Karpas-422 (cell line): ENCODE measurements at regions not wholly inside any gene's neighbourhood (a gene's known extent, or its start where the extent isn't known, plus 50 kb on each side); places are given as distances from the start of the nearest gene placed in this dataset.

Source experiments
- DNase-seq: peaks from one replicate; pipeline ENCODE4 v3.0.0-alpha.2; 2015
- H2AFZ ChIP-seq: fragments of 200-600 bp; sonication (generic); 2 replicates; pipeline ENCODE4 v1.6.1; 2014; ENCODE audit warnings: antibody characterized with exemption, low read length, mixed read lengths
- H3K27ac ChIP-seq: fragments of 200-600 bp; sonication (generic); 2 replicates; pipeline ENCODE4 v1.5.1; 2014; ENCODE audit warnings: mild to moderate bottlenecking, low read length, moderate library complexity
- H3K27me3 ChIP-seq: fragments of 200-600 bp; sonication (generic); 2 replicates; pipeline ENCODE4 v1.6.1; 2014; ENCODE audit warnings: low read length, mixed read lengths
- H3K36me3 ChIP-seq: fragments of 200-600 bp; sonication (generic); 2 replicates; pipeline ENCODE4 v1.6.1; 2014; ENCODE audit warnings: low read length, mixed read lengths; ENCODE audit not compliant: insufficient read depth
- H3K4me1 ChIP-seq: fragments of 200-600 bp; sonication (generic); 2 replicates; pipeline ENCODE4 v1.6.1; 2014; ENCODE audit warnings: mild to moderate bottlenecking, low read length, mixed read lengths
- H3K4me2 ChIP-seq: fragments of 200-600 bp; sonication (generic); 2 replicates; pipeline ENCODE4 v1.6.1; 2014; ENCODE audit warnings: low read length, low read depth, mild to moderate bottlenecking; ENCODE audit not compliant: poor library complexity, severe bottlenecking
- H3K4me3 ChIP-seq: fragments of 200-600 bp; sonication (generic); 2 replicates; pipeline ENCODE4 v1.5.1; 2014; ENCODE audit warnings: mild to moderate bottlenecking, antibody characterized with exemption, low read length, mixed read lengths
- H3K79me2 ChIP-seq: fragments of 200-600 bp; sonication (generic); 2 replicates; pipeline ENCODE4 v1.6.1; 2014; ENCODE audit warnings: mild to moderate bottlenecking, low read length, mixed read lengths
- H3K9ac ChIP-seq: fragments of 200-600 bp; sonication (generic); 2 replicates; pipeline ENCODE4 v1.6.0; 2014; ENCODE audit warnings: low read length
- H3K9me2 ChIP-seq: fragments of 200-600 bp; sonication (generic), shearing (Covaris generic); replicated peaks from 2 replicates; pipeline ENCODE4 v1.6.0; 2014; ENCODE audit warnings: mild to moderate bottlenecking, low read length, moderate library complexity; ENCODE audit not compliant: insufficient read depth
- H3K9me3 ChIP-seq: fragments of 300-700, 200-600 bp; sonication (generic); 2 replicates; pipeline ENCODE4 v1.6.1; 2014; ENCODE audit warnings: low read length, mixed read lengths
- H4K20me1 ChIP-seq: fragments of 200-600 bp; sonication (generic); 2 replicates; pipeline ENCODE4 v1.6.1; 2014; ENCODE audit warnings: mild to moderate bottlenecking, antibody characterized with exemption, low read length, low read depth; ENCODE audit not compliant: insufficient read depth

DNA sequence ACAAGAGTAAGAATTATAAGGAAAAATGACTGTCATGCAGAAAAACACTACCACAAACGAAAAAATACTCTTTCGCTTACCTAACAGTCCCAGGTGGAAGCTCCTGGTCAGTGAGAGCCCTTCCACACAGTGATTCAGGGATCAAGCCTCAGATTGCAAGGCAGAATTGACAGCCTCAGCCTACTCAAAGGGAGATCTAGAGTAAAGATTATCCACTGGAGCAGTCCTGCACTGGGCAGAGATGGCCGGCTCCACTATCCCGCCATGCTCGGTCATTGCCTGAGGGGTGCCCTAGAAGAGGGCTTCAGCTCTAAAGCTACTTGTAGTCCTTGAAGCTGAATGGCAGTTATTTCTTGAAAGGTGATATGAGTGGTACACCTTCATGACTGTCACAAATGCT is 174.7 kb downstream of the TTC8 start:
- Histone ChIP-seq H3K79me2 (no peaks in the 10 kb centered on the region), H3K9me2 (no peaks in the 10 kb centered on the region), H3K27me3 (0 out of 2 replicates have a peak, but pooled peaks cover 2% of the 10 kb centered on the region), H4K20me1 (no peaks in the 10 kb centered on the region), H3K9me3 (no peaks in the 10 kb centered on the region), H3K4me3 (no peak overlapping the region), H3K9ac (no peak overlapping the region), H3K4me1 (no peaks in the 10 kb centered on the region), H2AFZ (no peak overlapping the region), H3K27ac (no peak overlapping the region), H3K36me3 (no peaks in the 10 kb centered on the region), H3K4me2 (no peak overlapping the region)
- no peak for DNase-seq

DNA sequence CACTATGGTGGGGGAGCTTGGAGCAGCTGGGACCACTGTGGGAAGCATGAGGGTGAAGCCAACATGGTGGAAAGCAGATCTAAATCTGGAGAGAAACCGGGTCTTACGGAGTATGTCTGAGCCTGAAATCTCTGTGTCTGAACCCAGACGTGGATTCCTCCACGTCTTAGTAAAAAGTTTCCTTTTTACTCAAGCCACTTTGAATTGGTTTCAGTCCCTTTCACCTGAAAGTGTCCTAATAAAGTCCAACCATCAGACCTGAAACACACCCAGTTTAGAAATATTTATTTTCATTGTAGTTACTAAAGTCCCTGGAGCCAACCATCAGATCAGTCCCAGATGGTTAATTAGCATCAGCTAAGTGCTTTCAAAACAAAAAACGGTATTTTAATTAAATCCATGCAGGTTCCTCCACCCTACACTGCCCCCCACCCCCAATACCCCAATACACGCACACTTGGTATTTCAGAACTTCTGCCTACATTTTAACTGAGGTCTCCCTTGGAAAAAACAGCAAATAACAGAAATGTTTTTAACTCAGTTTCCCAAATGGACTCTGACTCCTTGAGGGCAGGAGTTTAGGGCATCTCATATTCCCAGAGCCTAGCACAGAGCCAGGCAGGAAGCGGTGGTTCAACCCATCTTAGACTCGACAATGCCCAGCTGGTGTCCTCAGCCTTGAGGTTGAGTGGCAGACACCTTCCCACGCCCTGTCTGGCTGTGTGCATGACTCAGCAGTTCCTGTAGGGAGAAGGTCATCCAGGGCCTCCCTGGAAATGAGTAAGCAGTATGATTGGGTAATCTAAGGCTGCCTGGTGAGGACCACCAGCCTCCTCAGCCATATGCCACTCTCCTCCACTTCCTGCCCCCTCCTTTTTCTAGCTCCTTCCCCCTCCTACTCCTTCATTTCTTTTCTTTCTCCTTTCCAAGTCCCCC is 175.8 kb downstream of the TTC8 start:
- H3K36me3 ChIP-seq: no peaks in the 10 kb centered on the region
- H3K9me3 ChIP-seq: no peaks in the 10 kb centered on the region
- no peak overlapping the region for H3K9ac ChIP-seq
- no peaks in the 10 kb centered on the region for H3K9me2 ChIP-seq
- H2AFZ ChIP-seq: no peak overlapping the region
- no peaks in the 10 kb centered on the region for H4K20me1 ChIP-seq
- no peak overlapping the region for H3K4me2 ChIP-seq
- no peaks in the 10 kb centered on the region for H3K4me1 ChIP-seq
- H3K27ac ChIP-seq: no peak overlapping the region
- H3K79me2 ChIP-seq: no peaks in the 10 kb centered on the region
- H3K27me3 ChIP-seq: 0 out of 2 replicates have a peak, but pooled peaks cover 2% of the 10 kb centered on the region
- no peak for DNase-seq
- no peak overlapping the region for H3K4me3 ChIP-seq

DNA sequence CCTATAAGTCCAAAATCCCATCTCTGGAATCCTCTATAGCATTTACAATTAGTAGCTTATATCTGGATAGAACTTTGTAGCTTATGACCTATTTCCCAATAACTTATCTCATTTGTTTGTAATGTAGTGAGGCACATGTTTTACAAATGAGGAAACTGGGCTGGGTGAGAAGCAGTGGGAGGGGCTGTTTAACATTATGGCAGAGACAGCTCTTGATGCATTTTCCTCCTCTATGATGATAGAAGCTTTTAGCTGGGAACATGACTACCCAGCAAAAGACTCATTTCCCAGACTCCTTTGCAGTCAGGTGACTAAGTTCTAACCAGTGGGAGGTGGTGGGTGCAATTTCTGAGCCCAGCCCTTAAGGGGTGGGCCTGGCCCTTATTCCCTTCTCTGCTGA is 179.7 kb downstream of the TTC8 start:
- H3K9me3 ChIP-seq: no peaks in the 10 kb centered on the region
- no peak overlapping the region for H3K9ac ChIP-seq
- H3K4me2 ChIP-seq: no peak overlapping the region
- H3K9me2 ChIP-seq: no peaks in the 10 kb centered on the region
- H4K20me1 ChIP-seq: no peaks in the 10 kb centered on the region
- no peak overlapping the region for H2AFZ ChIP-seq
- no peaks in the 10 kb centered on the region for H3K27me3 ChIP-seq
- no peak for DNase-seq
- H3K27ac ChIP-seq: no peak overlapping the region
- no peak overlapping the region for H3K4me3 ChIP-seq
- H3K36me3 ChIP-seq: no peaks in the 10 kb centered on the region
- H3K79me2 ChIP-seq: no peaks in the 10 kb centered on the region
- H3K4me1 ChIP-seq: no peaks in the 10 kb centered on the region

DNA sequence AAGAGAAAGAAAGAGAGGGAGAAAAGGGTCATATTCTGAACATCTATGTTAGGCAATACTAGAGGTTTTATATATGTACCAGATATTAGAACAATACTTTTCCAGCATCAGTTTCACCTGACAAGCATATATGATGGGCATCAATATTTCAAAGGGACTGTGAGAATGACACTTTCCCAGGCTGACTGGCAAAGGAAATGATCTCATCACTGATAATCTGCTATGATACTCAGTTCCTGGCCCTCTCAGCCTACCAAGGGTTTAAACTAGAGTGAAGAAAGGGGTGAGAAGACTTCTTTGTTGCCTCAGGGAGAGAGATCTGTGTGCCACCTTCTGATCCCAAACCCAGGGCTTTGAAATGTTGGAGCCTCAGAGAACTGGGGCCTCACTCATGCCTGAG is 183.5 kb downstream of the TTC8 start:
- no peak for DNase-seq
- H3K9me3 ChIP-seq: no peaks in the 10 kb centered on the region

DNA sequence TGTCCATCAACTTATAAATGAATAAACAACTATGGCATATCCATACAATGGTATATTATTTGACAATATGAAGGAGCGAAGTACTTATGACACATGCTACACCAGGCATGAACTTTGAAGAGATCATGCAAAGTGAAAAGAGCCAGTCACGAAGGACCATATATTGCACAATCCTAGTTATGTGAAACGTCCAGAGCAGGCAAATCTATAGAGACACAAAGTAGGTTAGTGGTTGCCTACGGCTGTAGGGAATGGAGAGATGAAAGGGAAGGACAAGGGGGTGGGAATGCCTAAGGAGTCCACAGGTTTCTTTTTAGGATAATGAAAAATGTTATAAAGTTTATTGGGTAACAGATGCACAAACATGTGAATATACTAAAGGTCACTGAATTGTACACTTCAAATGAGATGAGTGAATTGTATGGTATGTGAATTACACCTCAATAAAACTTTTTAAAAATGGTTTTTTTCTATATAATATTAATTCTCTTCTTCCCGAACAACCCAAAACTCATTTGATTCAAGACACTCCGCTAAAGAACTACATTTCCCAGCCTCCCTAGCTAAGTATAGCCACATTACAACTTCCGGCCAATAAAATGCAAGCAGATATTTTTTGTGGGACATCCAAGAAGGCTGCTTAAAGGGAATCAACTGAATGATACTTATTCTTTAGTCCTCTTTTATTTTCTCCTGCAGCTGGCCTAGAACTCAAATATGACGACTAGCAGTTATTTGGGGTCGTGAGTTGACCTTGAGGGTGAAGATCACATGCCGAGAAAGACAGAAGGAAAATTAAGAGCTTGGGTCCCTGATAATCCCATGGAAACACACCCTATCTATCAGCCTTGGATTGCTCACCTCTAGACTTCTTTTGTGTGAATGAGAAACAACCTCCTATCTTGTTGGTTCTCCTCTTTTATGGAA is 187.2 kb downstream of the TTC8 start:
- H3K36me3 ChIP-seq: no peaks in the 10 kb centered on the region
- no peak overlapping the region for H2AFZ ChIP-seq
- H3K9me3 ChIP-seq: no peaks in the 10 kb centered on the region
- H3K9ac ChIP-seq: no peak overlapping the region
- DNase-seq: no peak
- no peak overlapping the region for H3K27ac ChIP-seq
- H3K4me3 ChIP-seq: no peak overlapping the region
- H3K79me2 ChIP-seq: no peaks in the 10 kb centered on the region
- no peaks in the 10 kb centered on the region for H3K9me2 ChIP-seq
- H3K4me2 ChIP-seq: no peak overlapping the region
- no peaks in the 10 kb centered on the region for H4K20me1 ChIP-seq
- H3K4me1 ChIP-seq: no peaks in the 10 kb centered on the region
- no peaks in the 10 kb centered on the region for H3K27me3 ChIP-seq

More for the DNA sequence above, 183.5 kb downstream of the TTC8 start:
- Histone ChIP-seq H4K20me1 (no peaks in the 10 kb centered on the region), H3K36me3 (no peaks in the 10 kb centered on the region), H3K27ac (no peak overlapping the region), H3K4me3 (no peak overlapping the region), H3K27me3 (no peaks in the 10 kb centered on the region), H2AFZ (no peak overlapping the region), H3K9me2 (no peaks in the 10 kb centered on the region), H3K4me2 (no peak overlapping the region), H3K79me2 (no peaks in the 10 kb centered on the region), H3K4me1 (no peaks in the 10 kb centered on the region), H3K9ac (no peak overlapping the region)

DNA sequence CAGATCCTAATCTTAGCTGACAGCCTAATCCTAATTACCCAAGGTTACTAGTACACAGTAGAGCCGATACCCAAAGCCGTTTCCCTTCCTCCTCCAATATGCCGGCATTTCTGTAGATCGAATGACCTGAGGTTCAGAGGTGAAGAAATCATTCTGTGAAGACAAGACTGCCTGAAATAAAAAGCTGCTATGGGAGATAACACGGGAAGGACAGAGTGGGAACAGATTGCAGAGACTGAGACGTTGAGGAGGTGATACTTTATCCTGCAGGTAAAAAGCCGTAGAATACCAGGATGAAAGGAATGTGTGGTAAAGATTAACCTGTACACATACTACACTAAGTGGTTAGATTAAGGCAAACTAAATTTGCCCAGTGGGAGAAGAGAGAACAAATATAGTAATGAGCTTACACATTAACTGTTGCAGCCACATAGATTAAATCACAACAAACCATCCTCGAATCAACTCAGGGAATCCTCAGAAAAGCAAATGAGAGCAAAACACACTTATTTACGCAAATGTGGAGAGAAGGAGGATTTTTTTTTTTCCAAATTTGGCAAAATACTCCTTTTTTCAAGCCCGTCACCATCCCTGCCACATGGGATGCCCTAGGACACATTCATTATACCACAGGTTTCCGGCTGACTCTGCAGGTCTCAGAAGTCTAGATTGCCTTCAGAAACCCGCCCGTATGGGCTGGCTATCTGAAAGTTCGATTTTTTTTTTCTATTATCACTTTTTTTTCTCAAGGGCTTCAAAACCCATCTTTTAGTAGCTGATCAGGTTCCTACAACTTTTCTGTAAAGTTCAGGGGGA is 188.0 kb downstream of the TTC8 start:
- no peaks in the 10 kb centered on the region for H3K27me3 ChIP-seq
- DNase-seq: no peak
- H3K9me2 ChIP-seq: no peaks in the 10 kb centered on the region
- H3K79me2 ChIP-seq: no peaks in the 10 kb centered on the region
- no peaks in the 10 kb centered on the region for H3K36me3 ChIP-seq
- H3K4me2 ChIP-seq: no peak overlapping the region
- no peaks in the 10 kb centered on the region for H4K20me1 ChIP-seq
- H3K27ac ChIP-seq: no peak overlapping the region
- H3K9me3 ChIP-seq: no peaks in the 10 kb centered on the region
- no peak overlapping the region for H3K9ac ChIP-seq
- no peak overlapping the region for H2AFZ ChIP-seq
- H3K4me3 ChIP-seq: no peak overlapping the region
- no peaks in the 10 kb centered on the region for H3K4me1 ChIP-seq

DNA sequence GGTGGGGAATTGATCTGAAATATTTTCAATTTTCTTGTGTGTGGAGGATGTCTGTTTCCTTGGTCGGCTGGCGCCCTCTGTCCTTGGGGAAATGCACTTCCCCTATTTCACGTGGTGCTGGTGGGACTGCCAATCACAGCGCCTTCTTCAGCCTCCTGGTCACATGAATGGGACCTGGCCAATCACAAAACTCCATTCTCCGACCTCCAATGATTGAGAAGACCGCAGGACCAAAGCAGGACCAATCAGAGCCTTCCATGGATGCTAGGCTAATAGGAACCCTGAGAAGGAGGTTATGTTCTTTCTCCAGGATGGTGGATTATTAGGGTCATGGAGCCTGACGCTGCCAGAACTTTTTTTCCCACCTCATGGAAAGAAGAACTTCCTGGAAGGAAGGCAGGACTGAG is 188.7 kb downstream of the TTC8 start:
- no peak overlapping the region for H2AFZ ChIP-seq
- H3K27ac ChIP-seq: no peak overlapping the region
- no peaks in the 10 kb centered on the region for H3K4me1 ChIP-seq
- H3K9ac ChIP-seq: no peak overlapping the region
- H3K79me2 ChIP-seq: no peaks in the 10 kb centered on the region
- H3K27me3 ChIP-seq: no peaks in the 10 kb centered on the region
- no peak overlapping the region for H3K4me3 ChIP-seq
- no peaks in the 10 kb centered on the region for H3K9me2 ChIP-seq
- no peaks in the 10 kb centered on the region for H4K20me1 ChIP-seq
- DNase-seq: peak; percentile 80
- H3K36me3 ChIP-seq: no peaks in the 10 kb centered on the region
- H3K4me2 ChIP-seq: no peak overlapping the region
- no peaks in the 10 kb centered on the region for H3K9me3 ChIP-seq
